COLO829 (cell line): ENCODE measurements at regions not wholly inside any gene's neighbourhood (a gene's known extent, or its start where the extent isn't known, plus 50 kb on each side); places are given as distances from the start of the nearest gene placed in this dataset.
"Not testable (repeated sequence)": the region's sequence is repeated elsewhere in the genome, so short reads cannot be mapped to it uniquely, and the experiment has no call there.

ENCODE experiments used
- DNase-seq: peaks from one replicate; pipeline ENCODE4 v3.0.0; 2012; ENCODE audit warnings: low spot score

DNA sequence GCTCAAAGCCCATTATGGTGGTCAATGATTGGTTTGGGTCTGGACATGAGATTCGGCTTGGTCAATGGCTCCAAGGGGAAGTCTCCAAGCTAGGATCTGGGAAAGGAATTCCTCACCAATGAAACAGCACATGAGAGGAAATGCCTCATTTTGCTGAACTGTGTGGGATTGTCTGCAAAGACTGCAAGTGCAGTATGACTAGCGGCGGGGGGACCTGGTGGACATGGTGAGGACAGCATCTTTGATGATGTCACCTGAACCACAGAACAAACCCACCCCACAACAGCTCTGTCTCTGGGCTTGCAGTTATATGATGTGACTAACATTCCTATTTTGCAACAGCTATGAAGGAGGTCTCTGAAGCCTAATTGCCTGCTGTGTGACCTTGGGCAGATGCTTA is 50.6 kb upstream of the NKD1 start:
- DNase-seq: no peak

- DNase-seq: no peak
Observed at GRCh38 chr16:50496990-50497389, 51.2 kb upstream of the NKD1 start.

DNA sequence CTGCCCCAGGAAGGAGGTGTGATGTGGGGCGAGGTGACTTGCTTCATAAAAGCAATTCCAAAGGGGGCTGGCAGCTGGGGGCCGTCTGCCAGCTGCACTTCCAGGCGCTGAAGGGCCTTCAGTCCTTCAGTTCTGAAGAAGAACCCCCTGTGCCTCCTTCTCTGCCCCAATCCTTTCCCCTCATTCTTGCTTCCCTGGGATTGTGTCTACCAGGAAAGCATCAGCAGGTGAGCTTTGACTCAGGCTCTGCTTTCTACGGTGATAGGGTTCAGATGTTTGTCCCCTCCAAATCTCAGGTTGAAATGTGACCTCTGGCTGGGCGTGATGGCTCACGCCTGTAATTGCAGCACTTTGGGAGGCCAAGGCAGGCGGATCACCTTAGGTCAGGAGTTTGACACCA is 52.5 kb upstream of the NKD1 start:
- DNase-seq: no peak

DNA sequence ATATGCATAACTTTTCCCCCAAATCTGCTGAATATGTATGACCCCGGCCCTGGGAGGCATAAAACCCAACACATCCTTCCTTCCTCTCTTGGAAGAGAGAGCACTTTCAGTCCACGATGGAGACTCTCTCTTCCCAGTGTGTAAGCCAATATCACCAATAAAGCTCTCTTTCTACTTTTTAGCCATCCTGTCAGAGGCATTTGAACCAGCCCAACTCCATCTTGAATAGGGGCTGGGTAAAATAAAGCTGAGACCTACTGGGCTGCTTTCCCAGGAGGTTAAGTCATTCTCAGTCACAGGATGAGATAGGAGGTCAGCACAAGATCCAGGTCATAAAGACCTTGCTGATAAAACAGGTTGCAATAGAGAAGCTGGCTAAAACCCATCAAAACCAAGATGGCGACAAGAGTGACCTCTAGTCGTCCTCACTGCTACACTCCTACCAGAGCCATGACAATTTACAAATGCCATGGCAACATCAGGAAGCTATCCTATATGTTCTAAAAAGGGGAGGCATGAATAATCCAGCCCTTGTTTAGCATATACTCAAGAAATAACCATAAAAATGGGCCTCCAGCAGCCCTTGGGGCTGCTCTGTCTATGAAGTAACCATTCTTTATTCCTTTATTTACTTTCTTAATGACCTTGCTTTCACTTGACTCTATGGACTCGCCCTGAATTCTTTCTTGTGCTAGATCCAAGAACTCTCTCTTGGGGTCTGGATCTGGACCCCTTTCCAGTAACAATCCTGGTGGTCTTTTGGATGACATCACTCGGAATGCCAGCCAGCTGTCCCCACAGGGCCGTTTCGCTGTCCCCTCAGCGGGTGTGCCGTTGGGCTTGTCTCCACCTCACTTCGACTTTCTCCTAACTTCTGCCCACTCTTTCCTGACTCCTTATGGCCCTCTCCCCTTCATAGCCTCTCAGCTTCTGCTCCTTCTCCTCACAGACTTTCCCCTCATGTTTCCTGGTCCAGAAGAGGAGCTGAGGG is 53.4 kb upstream of the NKD1 start:
- DNase-seq: no peak

GRCh38 chr16:50491516-50491915 is 56.7 kb upstream of the NKD1 start:
- DNase-seq: no peak

DNA sequence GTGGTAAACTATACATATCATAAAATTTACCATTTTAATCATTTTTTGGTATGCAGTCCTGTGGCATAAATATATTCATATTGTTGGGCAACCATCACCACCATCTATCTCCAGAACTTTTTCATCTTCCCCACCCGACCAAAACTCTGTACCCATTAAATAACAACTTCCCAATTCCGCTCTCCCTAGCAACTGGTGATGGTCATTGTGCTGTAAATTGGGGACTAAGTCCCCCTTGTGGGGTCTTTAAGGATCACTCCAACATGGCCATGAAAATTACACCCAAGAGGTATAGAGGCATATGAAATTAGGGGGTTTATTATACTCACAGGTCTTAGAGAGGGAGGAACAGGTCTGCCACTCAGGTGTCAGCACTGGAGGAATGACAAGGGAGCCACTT is 57.4 kb upstream of the NKD1 start:
- no peak for DNase-seq

DNA sequence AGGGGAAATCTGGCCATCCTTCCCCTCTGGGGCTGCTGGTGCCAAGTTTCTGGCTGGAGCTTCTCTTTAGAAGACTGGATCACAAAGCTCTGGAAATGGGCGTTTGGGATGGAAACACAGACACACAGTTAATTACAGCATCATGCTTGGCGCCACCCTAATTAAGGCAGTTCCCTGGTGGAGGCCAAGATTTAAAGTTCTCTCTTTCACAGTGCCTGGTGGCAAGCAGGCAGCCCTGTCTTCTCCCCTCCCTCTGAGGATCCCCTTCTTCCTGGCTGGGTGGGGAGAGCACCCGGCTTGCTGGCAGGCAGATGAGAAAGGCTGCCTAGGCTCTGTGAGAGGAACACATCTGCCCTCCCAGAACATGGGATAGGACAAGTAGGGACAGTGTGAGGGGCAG is 59.0 kb upstream of the NKD1 start:
- no peak for DNase-seq

DNA sequence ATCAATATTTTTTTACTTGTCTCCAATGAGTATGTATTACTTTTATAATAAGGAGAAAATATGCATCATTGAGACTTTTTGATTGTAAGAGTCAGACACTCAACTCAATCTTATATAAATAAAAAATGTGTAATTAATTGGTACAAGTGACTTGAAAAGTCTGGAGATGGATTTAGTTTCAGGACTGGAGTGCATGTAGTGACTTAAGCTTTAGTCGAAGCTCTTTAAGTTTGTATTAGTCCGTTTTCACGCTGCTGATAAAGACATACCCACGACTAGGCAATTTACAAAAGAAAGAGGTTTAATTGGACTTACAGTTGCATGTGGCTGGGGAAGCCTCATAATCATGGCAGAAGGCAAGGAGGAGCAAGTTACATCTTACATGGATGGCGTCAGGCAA is 60.7 kb upstream of the NKD1 start:
- no peak for DNase-seq

- not testable (repeated sequence) for DNase-seq
Observed at GRCh38 chr16:50486162-50486561, 62.0 kb upstream of the NKD1 start.

DNA sequence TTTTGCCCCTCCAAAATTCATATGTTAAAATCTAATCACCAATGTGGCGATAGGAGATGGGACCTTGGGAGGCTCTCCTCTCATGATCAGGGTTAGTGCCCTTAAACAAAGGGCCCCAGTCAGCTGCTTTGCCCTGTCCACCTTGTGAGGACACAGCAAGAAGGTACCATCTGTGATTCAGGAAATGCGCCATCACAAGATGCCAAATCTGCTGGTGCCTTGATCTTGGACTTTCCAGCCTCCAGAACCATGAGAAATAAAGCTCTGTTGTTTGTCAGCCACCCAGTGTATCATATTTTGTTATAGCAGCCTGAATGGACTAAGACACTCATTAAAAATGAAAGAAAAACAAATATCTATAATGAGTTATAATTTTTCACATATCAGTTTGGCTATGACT is 63.0 kb upstream of the NKD1 start:
- no peak for DNase-seq

- DNase-seq: no peak
Observed at GRCh38 chr16:50482271-50482670, 65.9 kb upstream of the NKD1 start.

DNA sequence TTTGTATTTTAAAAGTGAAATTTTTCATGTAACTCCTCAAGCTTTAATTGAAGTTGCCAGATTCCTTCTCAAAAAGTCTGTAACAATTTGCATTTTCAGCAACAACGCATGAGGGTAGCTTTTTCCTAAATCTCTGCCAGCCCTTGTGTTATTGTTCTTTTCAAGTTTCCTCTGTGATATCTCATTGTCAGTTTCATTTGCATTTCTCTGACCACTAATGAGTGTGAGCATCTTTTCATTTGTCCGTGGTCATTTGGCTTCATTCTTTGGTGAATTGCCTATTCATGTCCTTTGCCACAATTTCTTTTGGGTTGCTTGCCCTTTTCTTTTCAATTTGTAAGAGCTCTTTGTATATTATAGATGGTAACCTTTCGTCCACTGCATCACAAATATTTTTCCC is 68.0 kb upstream of the NKD1 start:
- DNase-seq: no peak

DNA sequence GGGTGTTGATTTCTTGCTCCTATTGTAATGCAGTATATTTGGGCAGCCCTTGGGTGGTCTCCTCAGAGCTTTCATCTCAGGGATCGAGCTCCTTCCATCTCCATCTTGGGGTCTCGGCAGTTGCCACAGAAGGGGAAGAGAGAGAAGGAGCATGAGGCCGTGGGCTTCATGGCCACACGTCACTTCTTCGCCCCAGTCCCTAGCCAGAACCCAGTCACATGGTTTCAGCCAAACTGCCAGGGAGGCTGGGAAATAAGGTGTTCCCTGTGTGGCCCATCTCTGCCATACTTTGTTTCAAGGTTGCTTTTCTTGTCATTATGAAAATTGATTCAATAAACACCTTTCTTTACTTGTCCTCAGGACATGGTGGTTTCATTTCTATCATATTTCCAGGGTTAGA is 68.4 kb upstream of the NKD1 start:
- no peak for DNase-seq

DNA sequence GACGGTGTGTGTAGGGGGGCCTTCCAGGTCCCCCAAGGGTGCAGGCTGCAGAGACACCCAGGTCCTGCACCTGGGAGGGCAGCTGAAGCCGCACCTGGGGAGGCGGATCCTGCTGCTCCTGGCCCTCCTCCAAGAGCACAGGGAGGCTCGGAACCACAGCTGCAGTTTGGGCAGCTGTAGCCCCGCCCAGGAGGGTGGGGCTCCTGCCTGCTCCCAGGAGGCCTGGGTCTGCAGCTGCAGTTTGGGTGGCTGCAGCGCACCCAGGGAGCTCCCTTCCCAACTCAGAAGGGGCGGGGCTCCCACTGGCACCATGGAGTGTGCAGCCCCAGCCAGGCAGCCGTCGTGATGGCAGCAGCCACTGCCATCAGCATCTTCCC is 69.4 kb upstream of the NKD1 start:
- DNase-seq: no peak

DNA sequence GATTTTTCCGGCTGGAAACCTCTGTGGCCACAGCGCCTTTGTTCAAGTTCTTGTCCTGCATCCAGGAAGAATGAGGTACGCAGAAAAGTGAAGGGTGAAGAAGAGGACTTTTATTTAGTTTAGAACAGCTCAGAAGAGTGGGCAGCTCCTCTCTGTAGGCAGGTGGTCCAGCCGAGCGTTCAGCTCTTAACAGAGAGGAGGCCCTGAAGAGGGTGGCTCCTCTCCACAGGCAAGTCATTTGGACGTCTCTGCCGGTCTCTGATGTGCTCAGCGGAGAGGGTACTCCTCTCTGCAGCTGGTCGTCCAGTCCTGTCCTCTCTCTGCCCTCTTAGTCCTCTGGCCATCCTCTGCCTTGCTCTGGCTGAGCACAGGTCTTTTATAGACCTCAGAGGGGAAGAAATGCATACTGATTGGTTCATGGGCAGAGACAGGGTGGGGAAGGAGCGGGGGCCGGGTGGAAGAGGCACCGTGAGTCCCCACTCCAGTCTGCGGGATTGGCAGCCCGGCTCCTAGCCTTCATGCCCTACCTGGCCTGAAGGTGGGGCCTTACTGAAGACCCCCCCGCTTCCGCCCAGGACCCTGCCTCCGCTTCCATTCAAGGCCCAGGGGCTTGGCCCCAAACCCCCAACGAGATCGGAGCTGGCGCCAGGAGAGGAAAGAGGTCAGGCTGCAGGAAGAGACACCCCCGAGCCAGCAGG is 70.0 kb upstream of the NKD1 start:
- DNase-seq: no peak

GRCh38 chr16:50476486-50477255 is 71.5 kb upstream of the NKD1 start:
- no peak for DNase-seq

GRCh38 chr16:50475170-50475569 is 73.0 kb upstream of the NKD1 start:
- no peak for DNase-seq

DNA sequence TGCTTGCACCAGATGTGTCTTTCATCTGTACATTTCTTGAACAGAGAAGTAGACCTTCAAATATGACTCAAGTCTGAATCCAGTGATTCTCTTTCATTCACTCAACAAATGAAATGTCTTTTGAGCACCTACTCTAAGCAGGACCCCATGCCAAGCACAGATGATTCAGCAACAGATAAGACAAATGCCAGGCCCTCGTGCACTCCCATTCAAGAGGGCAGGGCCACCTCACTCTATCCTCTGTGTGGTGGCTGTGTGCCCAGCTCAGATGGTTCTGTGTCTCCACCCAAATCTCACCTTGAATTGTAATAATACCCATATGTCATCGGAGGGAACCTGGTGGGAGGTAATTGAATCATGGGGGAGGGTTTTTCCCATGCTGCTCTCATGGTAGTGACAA is 74.1 kb upstream of the NKD1 start:
- no peak for DNase-seq

DNA sequence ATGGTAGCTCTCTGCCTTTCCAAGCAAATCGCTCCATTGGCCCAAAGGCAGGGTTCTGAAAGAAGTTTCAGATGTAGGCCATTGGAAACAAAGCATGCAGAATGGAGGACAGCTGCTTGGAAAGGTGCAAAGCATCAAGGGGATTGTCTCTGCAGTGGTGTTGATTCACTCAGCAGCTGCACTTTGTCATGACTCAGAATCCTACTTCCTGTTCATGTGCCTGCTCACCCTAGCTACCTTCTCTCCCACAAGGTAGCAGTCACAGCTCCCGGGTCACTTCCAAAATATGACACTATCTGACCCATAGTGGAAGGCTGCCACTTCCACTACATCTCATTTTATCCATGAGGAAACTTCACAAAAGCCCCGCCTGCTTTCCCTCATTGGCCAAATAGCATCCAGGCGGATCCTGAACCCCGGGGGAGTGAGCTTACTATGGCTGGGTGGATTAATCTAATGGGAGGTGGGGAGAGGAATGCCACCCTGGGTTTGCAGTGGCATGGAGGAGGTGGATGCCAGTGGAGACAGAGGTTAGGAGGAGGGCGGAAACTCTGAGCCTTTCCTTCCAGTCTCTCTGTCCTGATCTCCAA is 74.7 kb upstream of the NKD1 start:
- no peak for DNase-seq

DNA sequence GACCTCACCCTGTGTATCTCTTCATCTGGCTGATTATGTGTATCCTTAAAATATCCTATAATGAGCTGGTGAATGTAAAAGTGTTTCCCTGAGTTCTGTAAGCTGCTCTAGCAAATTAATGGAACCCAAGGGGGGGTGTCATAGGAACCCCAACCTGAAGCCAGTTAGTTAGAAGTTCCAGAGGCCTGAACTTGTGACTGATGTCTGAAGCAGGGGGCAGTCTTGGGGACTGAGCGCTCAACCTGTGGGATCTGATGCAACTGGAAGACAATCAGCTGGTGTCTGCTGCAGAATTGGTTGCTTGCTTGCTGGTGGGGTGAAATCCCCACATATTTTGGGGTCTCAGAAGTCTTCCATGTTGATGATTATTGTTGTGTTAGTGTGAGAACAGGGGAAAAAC is 75.7 kb upstream of the NKD1 start:
- no peak for DNase-seq

DNA sequence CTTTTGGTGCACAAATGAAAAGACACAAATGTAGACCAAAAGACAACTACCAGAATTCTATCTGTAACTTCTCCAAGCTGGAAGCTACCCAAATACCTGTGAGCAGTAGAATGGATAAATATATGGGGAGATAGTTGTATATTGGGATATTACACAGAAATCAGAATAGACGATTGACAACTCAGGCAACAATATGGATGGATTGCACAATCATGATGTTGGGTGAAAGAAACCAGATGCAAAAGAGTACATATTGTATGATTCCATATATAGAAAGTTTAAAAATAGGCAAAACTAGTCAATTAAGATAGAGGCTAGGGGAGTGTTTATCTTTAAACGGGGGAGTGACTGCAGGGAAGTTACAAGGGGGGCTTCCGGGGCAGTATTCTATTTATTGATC is 77.5 kb upstream of the NKD1 start:
- no peak for DNase-seq

DNA sequence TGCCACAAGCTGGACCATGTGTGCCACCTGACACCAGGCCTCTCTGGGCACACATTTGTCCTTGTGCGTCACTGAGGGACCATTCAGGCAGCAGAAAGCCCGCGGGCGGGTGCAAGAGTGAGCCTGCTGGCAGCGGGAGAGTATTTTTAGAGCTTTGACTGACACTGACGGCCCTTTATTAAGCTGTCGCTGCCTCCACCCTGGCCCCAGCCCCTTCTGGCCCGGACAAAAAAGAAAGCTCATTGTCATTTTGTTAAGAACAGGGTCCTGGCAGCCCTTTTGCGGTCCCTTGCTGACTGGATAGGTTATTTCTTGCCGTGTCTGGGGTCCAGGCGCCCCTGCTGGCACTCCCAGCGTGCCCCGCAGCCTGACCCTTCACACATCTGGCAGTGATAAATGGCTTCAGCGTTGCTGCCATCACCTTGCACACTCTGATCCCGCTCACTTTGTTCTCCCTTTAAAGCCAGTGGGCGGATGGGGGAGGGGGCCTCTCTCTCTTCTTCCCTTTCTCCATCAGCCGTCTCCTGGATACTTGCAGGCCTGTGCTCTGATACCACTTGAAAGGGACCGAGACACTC is 78.4 kb upstream of the NKD1 start:
- no peak for DNase-seq
